ENCODE measurements at regions not wholly inside any gene's neighbourhood (a gene's known extent, or its start where the extent isn't known, plus 50 kb on each side); places are given as distances from the start of the nearest gene placed in this dataset.

DNA sequence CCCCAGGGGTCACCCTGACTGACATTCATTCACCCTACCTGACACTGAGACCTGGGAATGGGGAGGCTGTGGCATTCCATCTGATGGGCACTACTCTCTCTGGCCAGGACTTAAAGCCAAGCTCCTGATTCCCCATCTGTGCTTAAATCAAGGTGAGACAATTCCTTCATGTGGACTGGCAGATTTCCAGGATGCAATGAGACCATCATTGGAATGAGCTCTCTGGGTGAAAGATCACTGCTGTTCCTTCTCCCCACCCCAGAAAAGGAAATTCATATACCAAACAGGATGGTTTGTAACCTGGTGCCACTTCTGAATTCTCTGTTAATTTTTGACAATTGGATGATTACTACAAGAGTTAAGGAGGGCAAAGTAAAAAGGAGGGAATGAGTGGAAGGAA lies 354.8 kb downstream of the MID1IP1 start:
- Histone ChIP-seq H3K36me3 (no peaks in the 10 kb centered on the region), H3K4me1 (no peaks in the 10 kb centered on the region), H3K27me3 (no peaks in the 10 kb centered on the region), H3K9me3 (no peaks in the 10 kb centered on the region), H3K27ac (no peak overlapping the region), H3K4me3 (no peak overlapping the region)
- TF ChIP-seq POLR2AphosphoS5 (IDR thresholded peaks at IDR 0.05) (no peak), EP300 (IDR thresholded peaks at IDR 0.05) (no peak), POLR2A (IDR thresholded peaks at IDR 0.05) (no peak)
- TF ChIP-seq, protein P1, sequence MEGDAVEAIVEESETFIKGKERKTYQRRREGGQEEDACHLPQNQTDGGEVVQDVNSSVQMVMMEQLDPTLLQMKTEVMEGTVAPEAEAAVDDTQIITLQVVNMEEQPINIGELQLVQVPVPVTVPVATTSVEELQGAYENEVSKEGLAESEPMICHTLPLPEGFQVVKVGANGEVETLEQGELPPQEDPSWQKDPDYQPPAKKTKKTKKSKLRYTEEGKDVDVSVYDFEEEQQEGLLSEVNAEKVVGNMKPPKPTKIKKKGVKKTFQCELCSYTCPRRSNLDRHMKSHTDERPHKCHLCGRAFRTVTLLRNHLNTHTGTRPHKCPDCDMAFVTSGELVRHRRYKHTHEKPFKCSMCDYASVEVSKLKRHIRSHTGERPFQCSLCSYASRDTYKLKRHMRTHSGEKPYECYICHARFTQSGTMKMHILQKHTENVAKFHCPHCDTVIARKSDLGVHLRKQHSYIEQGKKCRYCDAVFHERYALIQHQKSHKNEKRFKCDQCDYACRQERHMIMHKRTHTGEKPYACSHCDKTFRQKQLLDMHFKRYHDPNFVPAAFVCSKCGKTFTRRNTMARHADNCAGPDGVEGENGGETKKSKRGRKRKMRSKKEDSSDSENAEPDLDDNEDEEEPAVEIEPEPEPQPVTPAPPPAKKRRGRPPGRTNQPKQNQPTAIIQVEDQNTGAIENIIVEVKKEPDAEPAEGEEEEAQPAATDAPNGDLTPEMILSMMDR (IDR thresholded peaks at IDR 0.05), result no peak
- DNase-seq, result no peak
- intact Hi-C loops (cut with DNase I), result no loop called here

DNA sequence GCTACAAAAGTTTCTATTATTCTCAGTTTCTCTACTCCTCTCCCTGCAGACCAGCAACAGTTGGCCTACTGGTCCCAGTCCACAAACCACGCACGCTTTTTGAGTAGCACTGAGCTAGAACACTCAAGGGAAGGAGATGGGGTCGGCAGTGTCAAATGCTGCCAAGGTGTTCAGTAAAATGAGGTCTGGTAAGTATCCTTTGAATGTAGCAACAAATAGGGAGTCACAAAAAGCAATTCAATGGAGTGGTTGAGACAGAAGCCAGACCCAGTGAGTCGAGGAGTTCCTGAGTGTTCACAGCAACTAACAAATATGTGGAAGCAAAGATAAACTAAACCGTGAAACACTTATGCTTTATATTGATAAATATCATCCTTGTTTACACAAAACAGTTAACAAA lies 355.7 kb downstream of the MID1IP1 start:
- H3K9me3 ChIP-seq, result no peaks in the 10 kb centered on the region
- H3K27ac ChIP-seq, result no peak overlapping the region
- intact Hi-C loops (cut with DNase I), result no loop called here
- no peaks in the 10 kb centered on the region for H3K27me3 ChIP-seq
- 40 to 77% methylated on average over 5 of the region's 5 CpGs for WGBS, 2 donors
- no peak overlapping the region for H3K4me3 ChIP-seq
- no peaks in the 10 kb centered on the region for H3K36me3 ChIP-seq
- TF ChIP-seq EP300 (IDR thresholded peaks at IDR 0.05) (no peak), POLR2AphosphoS5 (IDR thresholded peaks at IDR 0.05) (no peak), POLR2A (IDR thresholded peaks at IDR 0.05) (no peak)
- TF ChIP-seq, protein P1 (IDR thresholded peaks at IDR 0.05), result no peak
- DNase-seq, result no peak
- H3K4me1 ChIP-seq, result no peaks in the 10 kb centered on the region

DNA sequence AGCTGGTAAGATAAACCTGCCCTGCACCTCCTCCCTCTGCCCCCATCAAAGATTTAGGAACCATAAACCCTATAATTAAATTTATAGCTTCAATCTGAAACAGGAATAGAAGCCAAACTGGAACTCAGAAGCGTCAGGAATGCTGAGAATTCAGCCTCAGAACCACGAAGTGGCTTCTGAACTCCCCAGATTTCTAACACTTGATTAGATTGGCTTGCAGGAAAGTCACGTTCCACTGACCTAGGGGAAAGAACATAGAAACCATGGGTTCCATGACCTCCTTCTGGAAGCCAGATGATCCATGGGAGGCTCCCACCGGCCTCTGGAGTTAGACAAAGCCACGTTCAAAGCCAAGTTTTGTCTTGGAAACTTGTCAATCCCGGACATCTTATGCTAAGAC lies 356.5 kb downstream of the MID1IP1 start:
- no peak for DNase-seq
- H3K4me3 ChIP-seq, result no peak overlapping the region
- TF ChIP-seq EP300 (IDR thresholded peaks at IDR 0.05) (no peak), POLR2A (IDR thresholded peaks at IDR 0.05) (no peak), POLR2AphosphoS5 (IDR thresholded peaks at IDR 0.05) (no peak)
- TF ChIP-seq, protein P1 (IDR thresholded peaks at IDR 0.05), result no peak
- H3K4me1 ChIP-seq, result peaks cover 0 to 8% (median 0%) of the 10 kb centered on the region in 4 donors
- H3K9me3 ChIP-seq, result no peaks in the 10 kb centered on the region
- H3K27ac ChIP-seq, result no peak overlapping the region
- intact Hi-C loops (cut with DNase I), result no loop called here
- WGBS, 2 donors, result 10 to 57% methylated on average over 6 of the region's 6 CpGs
- H3K27me3 ChIP-seq, result no peaks in the 10 kb centered on the region
- H3K36me3 ChIP-seq, result no peaks in the 10 kb centered on the region

DNA sequence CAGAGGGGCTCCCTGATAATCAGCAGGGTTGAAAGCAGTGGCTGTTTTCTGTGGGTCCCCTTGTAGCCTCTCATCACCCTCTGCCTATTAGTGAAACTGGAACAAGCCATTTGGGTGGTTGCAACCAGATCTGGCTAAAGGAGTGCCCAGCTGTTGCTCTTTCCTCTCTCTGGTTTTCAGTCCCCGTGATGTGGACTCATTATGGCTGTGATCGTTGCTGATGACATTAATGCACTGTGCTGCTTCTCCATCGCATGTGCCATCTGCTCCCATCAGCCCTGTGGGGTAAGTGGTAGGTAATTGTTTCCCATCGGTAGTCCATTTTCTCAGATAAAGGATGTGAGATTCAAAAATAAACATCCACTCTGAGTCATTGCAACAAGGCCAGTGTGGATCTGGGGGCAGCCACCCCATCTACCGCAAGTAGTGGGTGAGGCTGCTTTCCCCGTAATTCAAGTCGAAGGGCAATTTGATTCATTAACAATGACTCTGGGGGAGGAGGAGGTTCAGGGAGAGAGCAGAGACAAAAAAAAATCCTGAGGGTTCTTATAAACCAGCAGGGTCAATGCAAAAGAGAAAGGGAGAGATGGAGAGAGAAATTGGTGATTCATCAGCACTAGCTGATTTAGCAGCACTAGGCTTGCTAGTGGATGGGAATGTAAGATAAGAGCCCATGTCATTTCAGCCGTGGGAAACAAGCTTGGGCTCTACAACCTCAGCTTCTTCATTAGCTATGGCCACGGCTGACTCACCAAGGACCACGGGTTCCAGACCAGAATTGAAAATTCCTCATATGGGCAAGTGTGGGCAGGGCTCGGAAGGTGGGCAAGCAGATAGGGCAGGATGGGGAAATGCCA lies 357.8 kb downstream of the MID1IP1 start:
- intact Hi-C loops (cut with DNase I), result no loop called here

More for the DNA sequence above, 357.8 kb downstream of the MID1IP1 start:
- Histone ChIP-seq H3K4me1 (peaks cover 0 to 8% (median 0%) of the 10 kb centered on the region in 4 donors), H3K27ac (no peak overlapping the region), H3K36me3 (no peaks in the 10 kb centered on the region), H3K9me3 (no peaks in the 10 kb centered on the region), H3K4me3 (no peak overlapping the region), H3K27me3 (no peaks in the 10 kb centered on the region)
- no peak for TF ChIP-seq EP300 (IDR thresholded peaks at IDR 0.05)
- no peak for TF ChIP-seq POLR2AphosphoS5 (IDR thresholded peaks at IDR 0.05)
- TF ChIP-seq, protein P1 (IDR thresholded peaks at IDR 0.05), result no peak
- TF ChIP-seq POLR2A (IDR thresholded peaks at IDR 0.05), result no peak
- WGBS, 2 donors, result 71 to 82% methylated on average over 11 of the region's 11 CpGs
- no peak for DNase-seq
